SH-SY5Y (cell line): ENCODE measurements at regions not wholly inside any gene's neighbourhood (a gene's known extent, or its start where the extent isn't known, plus 50 kb on each side); places are given as distances from the start of the nearest gene placed in this dataset.

ENCODE experiments used
- GATA2 ChIP-seq: IDR thresholded peaks from 2 replicates; pipeline ENCODE4 v1.6.1; 2011; ENCODE audit warnings: mild to moderate bottlenecking, low read depth, low read length
- GATA3 ChIP-seq: IDR thresholded peaks from 2 replicates; pipeline ENCODE4 v1.6.1; 2011; ENCODE audit warnings: low read depth, mild to moderate bottlenecking, low read length, moderate library complexity

DNA sequence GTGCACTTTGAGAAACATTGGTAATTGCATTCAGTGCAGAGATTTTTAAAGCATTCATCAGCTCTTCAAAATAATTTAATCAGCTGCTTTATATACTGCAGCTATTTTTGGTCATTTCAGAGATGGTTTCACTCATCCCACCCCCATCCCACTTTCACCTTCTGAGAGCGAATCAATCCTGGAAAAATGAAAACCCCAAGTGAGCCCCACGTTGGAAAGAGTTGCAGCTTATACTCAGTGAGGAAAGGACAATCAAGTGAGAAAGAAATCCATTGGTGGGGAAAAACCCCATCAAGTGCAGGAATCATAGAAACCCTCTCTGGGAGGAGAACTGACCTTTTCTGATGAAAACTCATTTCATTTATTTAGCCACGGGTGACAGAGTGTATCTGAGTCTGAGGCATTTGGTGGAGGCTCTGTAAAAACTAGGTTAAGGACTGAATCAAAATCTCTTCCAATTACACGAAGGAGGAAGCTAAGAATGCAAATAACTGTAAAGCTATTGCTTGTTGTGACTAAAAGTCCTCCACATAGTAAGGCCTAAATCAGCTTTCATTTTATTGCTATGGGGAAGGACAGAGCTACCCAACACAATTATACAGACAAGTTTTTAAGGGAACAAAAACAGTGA is 240.4 kb upstream of the PGRMC2 start:
- TF ChIP-seq GATA2 (no peak), GATA3 (no peak)
